ENCODE measurements at regions not wholly inside any gene's neighbourhood (a gene's known extent, or its start where the extent isn't known, plus 50 kb on each side); places are given as distances from the start of the nearest gene placed in this dataset.

DNA sequence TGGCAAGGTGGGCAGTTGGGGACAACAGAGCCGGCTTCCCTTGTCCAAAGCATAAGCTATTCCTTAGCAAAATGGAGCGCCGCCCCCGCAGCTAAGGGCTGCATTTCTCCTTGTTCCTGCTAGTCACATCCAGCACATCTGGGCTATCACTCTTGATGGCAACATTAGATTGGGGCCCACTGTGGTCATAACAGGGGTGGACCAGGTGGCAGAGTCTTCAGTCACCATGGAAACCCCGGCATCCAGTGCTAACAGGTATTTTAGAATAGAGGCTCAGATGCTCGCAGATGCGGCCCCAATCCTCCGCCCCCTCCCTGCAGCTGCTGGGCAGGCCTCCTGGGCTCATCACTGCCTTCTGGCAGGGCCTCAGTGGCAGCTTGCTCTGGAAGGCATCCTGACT, 125.9 kb downstream of the GPCPD1 start:
- Histone ChIP-seq H3K4me3 (ENCODE audit: low read depth in 1 of 3, low read length in 3 of 3) (no peak overlapping the region), H3K27me3 (ENCODE audit: control insufficient read depth in 4 of 4, insufficient read depth in 4 of 4, low read length in 3 of 4) (no peaks in the 10 kb centered on the region), H3K4me1 (ENCODE audit: control insufficient read depth in 4 of 4, insufficient read depth in 4 of 4, low read length in 3 of 4) (no peaks in the 10 kb centered on the region), H3K9ac (ENCODE audit: low read depth in 1 of 2, low read length in 2 of 2) (no peak overlapping the region), H3K36me3 (ENCODE audit: control insufficient read depth in 4 of 4, insufficient read depth in 3 of 4, low read depth in 1 of 4, low read length in 3 of 4) (no peaks in the 10 kb centered on the region), H3K27ac (ENCODE audit: low read depth in 1 of 2, low read length in 2 of 2) (no peak overlapping the region), H3K9me3 (ENCODE audit: control insufficient read depth in 4 of 4, low read length in 3 of 4) (no peaks in the 10 kb centered on the region)
- TF ChIP-seq FOXA2 (IDR thresholded peaks at IDR 0.05): no peak
- no peak for TF ChIP-seq RXRA (IDR thresholded peaks at IDR 0.05)
- no peak for TF ChIP-seq NR2F2 (IDR thresholded peaks at IDR 0.05)
- TF ChIP-seq, protein P1, sequence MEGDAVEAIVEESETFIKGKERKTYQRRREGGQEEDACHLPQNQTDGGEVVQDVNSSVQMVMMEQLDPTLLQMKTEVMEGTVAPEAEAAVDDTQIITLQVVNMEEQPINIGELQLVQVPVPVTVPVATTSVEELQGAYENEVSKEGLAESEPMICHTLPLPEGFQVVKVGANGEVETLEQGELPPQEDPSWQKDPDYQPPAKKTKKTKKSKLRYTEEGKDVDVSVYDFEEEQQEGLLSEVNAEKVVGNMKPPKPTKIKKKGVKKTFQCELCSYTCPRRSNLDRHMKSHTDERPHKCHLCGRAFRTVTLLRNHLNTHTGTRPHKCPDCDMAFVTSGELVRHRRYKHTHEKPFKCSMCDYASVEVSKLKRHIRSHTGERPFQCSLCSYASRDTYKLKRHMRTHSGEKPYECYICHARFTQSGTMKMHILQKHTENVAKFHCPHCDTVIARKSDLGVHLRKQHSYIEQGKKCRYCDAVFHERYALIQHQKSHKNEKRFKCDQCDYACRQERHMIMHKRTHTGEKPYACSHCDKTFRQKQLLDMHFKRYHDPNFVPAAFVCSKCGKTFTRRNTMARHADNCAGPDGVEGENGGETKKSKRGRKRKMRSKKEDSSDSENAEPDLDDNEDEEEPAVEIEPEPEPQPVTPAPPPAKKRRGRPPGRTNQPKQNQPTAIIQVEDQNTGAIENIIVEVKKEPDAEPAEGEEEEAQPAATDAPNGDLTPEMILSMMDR (IDR thresholded peaks at IDR 0.05; ENCODE audit: low read depth, low read length, missing input control): no peak
- no peak for TF ChIP-seq JUND (IDR thresholded peaks at IDR 0.05)
- no peak for TF ChIP-seq YY1 (IDR thresholded peaks at IDR 0.05)
- TF ChIP-seq, protein P2, sequence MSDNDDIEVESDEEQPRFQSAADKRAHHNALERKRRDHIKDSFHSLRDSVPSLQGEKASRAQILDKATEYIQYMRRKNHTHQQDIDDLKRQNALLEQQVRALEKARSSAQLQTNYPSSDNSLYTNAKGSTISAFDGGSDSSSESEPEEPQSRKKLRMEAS (IDR thresholded peaks at IDR 0.05): no peak
- TF ChIP-seq, protein P3, sequence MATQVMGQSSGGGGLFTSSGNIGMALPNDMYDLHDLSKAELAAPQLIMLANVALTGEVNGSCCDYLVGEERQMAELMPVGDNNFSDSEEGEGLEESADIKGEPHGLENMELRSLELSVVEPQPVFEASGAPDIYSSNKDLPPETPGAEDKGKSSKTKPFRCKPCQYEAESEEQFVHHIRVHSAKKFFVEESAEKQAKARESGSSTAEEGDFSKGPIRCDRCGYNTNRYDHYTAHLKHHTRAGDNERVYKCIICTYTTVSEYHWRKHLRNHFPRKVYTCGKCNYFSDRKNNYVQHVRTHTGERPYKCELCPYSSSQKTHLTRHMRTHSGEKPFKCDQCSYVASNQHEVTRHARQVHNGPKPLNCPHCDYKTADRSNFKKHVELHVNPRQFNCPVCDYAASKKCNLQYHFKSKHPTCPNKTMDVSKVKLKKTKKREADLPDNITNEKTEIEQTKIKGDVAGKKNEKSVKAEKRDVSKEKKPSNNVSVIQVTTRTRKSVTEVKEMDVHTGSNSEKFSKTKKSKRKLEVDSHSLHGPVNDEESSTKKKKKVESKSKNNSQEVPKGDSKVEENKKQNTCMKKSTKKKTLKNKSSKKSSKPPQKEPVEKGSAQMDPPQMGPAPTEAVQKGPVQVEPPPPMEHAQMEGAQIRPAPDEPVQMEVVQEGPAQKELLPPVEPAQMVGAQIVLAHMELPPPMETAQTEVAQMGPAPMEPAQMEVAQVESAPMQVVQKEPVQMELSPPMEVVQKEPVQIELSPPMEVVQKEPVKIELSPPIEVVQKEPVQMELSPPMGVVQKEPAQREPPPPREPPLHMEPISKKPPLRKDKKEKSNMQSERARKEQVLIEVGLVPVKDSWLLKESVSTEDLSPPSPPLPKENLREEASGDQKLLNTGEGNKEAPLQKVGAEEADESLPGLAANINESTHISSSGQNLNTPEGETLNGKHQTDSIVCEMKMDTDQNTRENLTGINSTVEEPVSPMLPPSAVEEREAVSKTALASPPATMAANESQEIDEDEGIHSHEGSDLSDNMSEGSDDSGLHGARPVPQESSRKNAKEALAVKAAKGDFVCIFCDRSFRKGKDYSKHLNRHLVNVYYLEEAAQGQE (IDR thresholded peaks at IDR 0.05): no peak
- TF ChIP-seq HNF4A (conservative IDR thresholded peaks at IDR 0.05): no peak
- TF ChIP-seq ZBTB33 (IDR thresholded peaks at IDR 0.05): no peak
- no peak for TF ChIP-seq ATF3 (IDR thresholded peaks at IDR 0.05)
- TF ChIP-seq SP1 (IDR thresholded peaks at IDR 0.05): no peak
- TF ChIP-seq TAF1 (conservative IDR thresholded peaks at IDR 0.05): no peak
- no peak for TF ChIP-seq HNF4G (IDR thresholded peaks at IDR 0.05)
- no peak for TF ChIP-seq EGR1 (IDR thresholded peaks at IDR 0.05; ENCODE audit: low read depth in 2 of 2)
- TF ChIP-seq RAD21 (IDR thresholded peaks at IDR 0.05): no peak
- TF ChIP-seq FOXA1 (IDR thresholded peaks at IDR 0.05): no peak
- WGBS: 87% methylated on average over 8 of the region's 8 CpGs
- DNase-seq (ENCODE audit: low spot score): no peak

- Histone ChIP-seq H3K9me3 (ENCODE audit: control insufficient read depth in 4 of 4, low read length in 3 of 4) (no peaks in the 10 kb centered on the region), H3K27me3 (ENCODE audit: control insufficient read depth in 4 of 4, insufficient read depth in 4 of 4, low read length in 3 of 4) (no peaks in the 10 kb centered on the region), H3K9ac (ENCODE audit: low read depth in 1 of 2, low read length in 2 of 2) (no peak overlapping the region), H3K4me1 (ENCODE audit: control insufficient read depth in 4 of 4, insufficient read depth in 4 of 4, low read length in 3 of 4) (no peaks in the 10 kb centered on the region), H3K27ac (ENCODE audit: low read depth in 1 of 2, low read length in 2 of 2) (no peak overlapping the region), H3K36me3 (ENCODE audit: control insufficient read depth in 4 of 4, insufficient read depth in 3 of 4, low read depth in 1 of 4, low read length in 3 of 4) (no peaks in the 10 kb centered on the region), H3K4me3 (ENCODE audit: low read depth in 1 of 3, low read length in 3 of 3) (no peak overlapping the region)
- 61% methylated on average over 6 of the region's 6 CpGs for WGBS
- no peak for TF ChIP-seq TAF1 (conservative IDR thresholded peaks at IDR 0.05)
- no peak for TF ChIP-seq ZBTB33 (IDR thresholded peaks at IDR 0.05)
- TF ChIP-seq GABPA (IDR thresholded peaks at IDR 0.05 in 1 of 2, conservative IDR thresholded peaks at IDR 0.05 in 1 of 2): no peak
- no peak for TF ChIP-seq HNF4G (IDR thresholded peaks at IDR 0.05)
- no peak for TF ChIP-seq SP1 (IDR thresholded peaks at IDR 0.05)
- TF ChIP-seq, protein P3 (IDR thresholded peaks at IDR 0.05): no peak
- no peak for DNase-seq (ENCODE audit: low spot score)
These were observed 126.5 kb downstream of the GPCPD1 start for GRCh38 chr20:5484346-5484745.

Measured in liver (tissue), 8 donors.